Activated naive CD8-positive, alpha-beta T cell treated with anti-CD3 and anti-CD28 coated beads, Interleukin-2, amount 50 U/mL, for 24 hours (primary cell): ENCODE measurements at regions not wholly inside any gene's neighbourhood (a gene's known extent, or its start where the extent isn't known, plus 50 kb on each side); places are given as distances from the start of the nearest gene placed in this dataset.

Source experiments
- ATAC-seq: fragments of 150-1000 bp; cut with Tn5 transposase; one replicate; pipeline ENCODE4 v1.10.0; 2021
- DNase-seq: peaks from one replicate; pipeline ENCODE4 v3.0.0; 2021
- H3K27ac Mint-ChIP-seq: one replicate; pipeline ENCODE4 v1.8.0; 2021; ENCODE audit warnings: mild to moderate bottlenecking, mixed read lengths
- H3K27me3 Mint-ChIP-seq: one replicate; pipeline ENCODE4 v1.8.0; 2021; ENCODE audit warnings: mixed read lengths
- H3K36me3 Mint-ChIP-seq: one replicate; pipeline ENCODE4 v1.8.0; 2021; ENCODE audit warnings: low read depth, mixed read lengths
- H3K4me1 Mint-ChIP-seq: one replicate; pipeline ENCODE4 v1.8.0; 2021; ENCODE audit warnings: mixed read lengths
- H3K4me3 Mint-ChIP-seq: one replicate; pipeline ENCODE4 v1.8.0; 2021; ENCODE audit warnings: mild to moderate bottlenecking, moderate library complexity, mixed read lengths
- H3K9me3 Mint-ChIP-seq: one replicate; pipeline ENCODE4 v1.8.0; 2021; ENCODE audit warnings: mixed read lengths

DNA sequence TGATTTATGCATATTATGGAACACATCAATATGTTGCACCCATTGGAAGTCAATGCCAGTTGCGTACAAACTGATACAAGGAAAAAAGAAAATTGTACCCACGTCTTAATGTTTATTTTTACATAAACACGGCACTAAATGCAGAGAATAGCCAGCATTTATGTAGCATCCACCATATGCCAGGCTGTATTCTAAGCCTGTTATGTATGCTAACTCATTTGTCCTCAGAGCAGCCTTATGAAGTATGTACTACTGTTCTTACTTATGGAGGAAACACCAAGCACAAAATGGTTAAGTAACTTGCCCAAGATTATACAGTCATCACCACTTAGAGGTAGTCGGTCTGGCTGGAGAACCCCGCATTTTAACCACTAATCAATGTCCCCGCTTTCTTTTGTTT is 837.9 kb upstream of the RBFOX1 start:
- DNase-seq: no peak
- Mint-ChIP-seq H3K9me3 (no peaks in the 10 kb centered on the region), H3K4me3 (no peak overlapping the region), H3K36me3 (no peaks in the 10 kb centered on the region), H3K27me3 (no peaks in the 10 kb centered on the region), H3K4me1 (no peaks in the 10 kb centered on the region), H3K27ac (no peak overlapping the region)
- ATAC-seq: no peak

GRCh38 chr16:6493555-6493954 is 839.1 kb upstream of the RBFOX1 start:
- ATAC-seq (no peak), DNase-seq (no peak)
- Mint-ChIP-seq H3K9me3 (no peaks in the 10 kb centered on the region), H3K27me3 (no peaks in the 10 kb centered on the region), H3K27ac (no peak overlapping the region), H3K4me3 (no peak overlapping the region), H3K4me1 (no peaks in the 10 kb centered on the region), H3K36me3 (no peaks in the 10 kb centered on the region)

DNA sequence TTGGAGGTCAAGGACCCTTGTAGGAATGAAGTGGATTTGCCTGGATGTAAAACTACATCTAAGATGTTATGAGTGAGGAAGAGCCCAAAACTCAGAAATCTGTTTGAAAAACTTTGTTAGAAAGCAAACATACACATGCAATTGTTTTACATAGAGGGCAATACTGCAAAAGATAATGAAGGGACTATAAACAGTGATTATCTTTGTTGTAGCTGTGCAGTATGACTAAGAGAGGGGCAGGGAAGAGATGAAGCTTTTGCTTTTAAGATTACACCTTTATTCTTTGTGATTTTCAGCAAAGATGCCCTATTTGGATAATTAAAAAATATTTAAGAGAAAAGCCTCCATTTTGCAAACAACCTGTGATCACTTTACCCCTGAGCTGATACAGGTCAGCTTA is 839.9 kb upstream of the RBFOX1 start:
- no peak for DNase-seq
- Mint-ChIP-seq H3K9me3 (no peaks in the 10 kb centered on the region), H3K36me3 (no peaks in the 10 kb centered on the region), H3K27me3 (no peaks in the 10 kb centered on the region), H3K27ac (no peak overlapping the region), H3K4me3 (no peak overlapping the region), H3K4me1 (no peaks in the 10 kb centered on the region)
- no peak for ATAC-seq

GRCh38 chr16:6484935-6485334 is 847.7 kb upstream of the RBFOX1 start:
- H3K36me3 Mint-ChIP-seq: no peaks in the 10 kb centered on the region
- no peak overlapping the region for H3K27ac Mint-ChIP-seq
- no peak for DNase-seq
- peaks cover 16% of the 10 kb centered on the region for H3K27me3 Mint-ChIP-seq
- no peak for ATAC-seq
- no peak overlapping the region for H3K4me3 Mint-ChIP-seq
- H3K9me3 Mint-ChIP-seq: no peaks in the 10 kb centered on the region
- no peaks in the 10 kb centered on the region for H3K4me1 Mint-ChIP-seq

- H3K27me3 Mint-ChIP-seq: peaks cover 16% of the 10 kb centered on the region
These were observed 848.6 kb upstream of the RBFOX1 start for GRCh38 chr16:6484081-6484480.

GRCh38 chr16:6483469-6484033 is 849.1 kb upstream of the RBFOX1 start:
- no peaks in the 10 kb centered on the region for H3K4me1 Mint-ChIP-seq
- no peak overlapping the region for H3K27ac Mint-ChIP-seq
- DNase-seq (no peak), ATAC-seq (no peak)
- no peak overlapping the region for H3K4me3 Mint-ChIP-seq
- H3K27me3 Mint-ChIP-seq: peaks cover 16% of the 10 kb centered on the region
- no peaks in the 10 kb centered on the region for H3K36me3 Mint-ChIP-seq
- no peaks in the 10 kb centered on the region for H3K9me3 Mint-ChIP-seq

More at GRCh38 chr16:6484081-6484480, 848.6 kb upstream of the RBFOX1 start:
- no peak overlapping the region for H3K27ac Mint-ChIP-seq
- no peak for ATAC-seq
- H3K9me3 Mint-ChIP-seq: no peaks in the 10 kb centered on the region
- no peak for DNase-seq
- H3K4me3 Mint-ChIP-seq: no peak overlapping the region
- no peaks in the 10 kb centered on the region for H3K36me3 Mint-ChIP-seq
- H3K4me1 Mint-ChIP-seq: no peaks in the 10 kb centered on the region

GRCh38 chr16:6482696-6483468 is 849.8 kb upstream of the RBFOX1 start:
- Mint-ChIP-seq H3K27me3 (peaks cover 16% of the 10 kb centered on the region), H3K4me3 (no peak overlapping the region), H3K9me3 (no peaks in the 10 kb centered on the region), H3K27ac (no peak overlapping the region), H3K36me3 (no peaks in the 10 kb centered on the region), H3K4me1 (no peaks in the 10 kb centered on the region)
- DNase-seq (no peak), ATAC-seq (no peak)

DNA sequence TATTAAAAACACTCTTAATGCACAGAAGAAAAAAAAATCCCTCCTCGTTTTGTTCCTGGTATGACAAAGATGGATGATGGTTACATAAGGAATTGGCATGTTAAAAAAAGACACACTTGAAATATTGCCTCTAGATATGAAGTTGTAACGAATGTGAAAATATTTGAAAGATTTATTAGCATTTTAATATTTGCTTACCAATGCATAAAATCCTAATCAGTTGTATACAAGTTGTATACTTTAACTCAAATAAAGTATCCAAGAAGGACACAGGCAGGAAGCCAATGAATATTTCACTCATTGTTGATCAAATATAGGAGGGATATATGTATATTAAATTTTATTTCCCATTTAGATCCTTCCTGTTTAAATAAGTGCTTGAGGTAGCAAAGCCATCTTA is 850.8 kb upstream of the RBFOX1 start:
- Mint-ChIP-seq H3K9me3 (no peaks in the 10 kb centered on the region), H3K36me3 (no peaks in the 10 kb centered on the region), H3K4me3 (no peak overlapping the region), H3K27ac (no peak overlapping the region), H3K4me1 (no peaks in the 10 kb centered on the region), H3K27me3 (peaks cover 16% of the 10 kb centered on the region)
- DNase-seq (no peak), ATAC-seq (no peak)

DNA sequence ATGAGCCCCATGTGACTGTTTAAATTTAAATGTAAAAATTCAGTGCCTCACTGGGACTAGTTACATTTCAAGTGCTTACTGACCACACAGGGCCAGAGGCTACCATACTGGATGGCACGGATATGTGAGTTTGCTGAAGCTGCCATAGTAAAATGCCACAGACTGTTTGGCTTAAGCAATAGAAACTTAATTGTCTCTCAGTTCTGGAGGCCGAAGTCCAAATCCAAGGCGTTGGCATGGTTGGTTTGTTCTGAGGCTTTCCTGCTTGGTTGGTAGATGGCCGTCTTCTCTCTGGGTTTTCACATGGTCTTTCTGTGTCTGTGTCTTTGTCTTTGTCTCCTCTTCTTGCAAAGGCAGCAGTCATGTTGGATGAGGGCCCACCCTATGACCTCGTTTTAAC is 878.9 kb upstream of the RBFOX1 start:
- DNase-seq (no peak), ATAC-seq (no peak)
- Mint-ChIP-seq H3K4me3 (no peak overlapping the region), H3K27me3 (no peaks in the 10 kb centered on the region), H3K36me3 (no peaks in the 10 kb centered on the region), H3K27ac (no peak overlapping the region), H3K9me3 (peaks cover 30% of the 10 kb centered on the region), H3K4me1 (no peaks in the 10 kb centered on the region)

GRCh38 chr16:6447021-6447790 is 885.4 kb upstream of the RBFOX1 start:
- no peaks in the 10 kb centered on the region for H3K27me3 Mint-ChIP-seq
- peaks cover 27% of the 10 kb centered on the region for H3K9me3 Mint-ChIP-seq
- no peaks in the 10 kb centered on the region for H3K36me3 Mint-ChIP-seq
- no peak overlapping the region for H3K27ac Mint-ChIP-seq
- no peak overlapping the region for H3K4me3 Mint-ChIP-seq
- no peak for DNase-seq
- no peaks in the 10 kb centered on the region for H3K4me1 Mint-ChIP-seq
- no peak for ATAC-seq

- no peak overlapping the region for H3K27ac Mint-ChIP-seq
- H3K4me1 Mint-ChIP-seq: no peaks in the 10 kb centered on the region
- ATAC-seq (no peak), DNase-seq (no peak)
- no peak overlapping the region for H3K4me3 Mint-ChIP-seq
- H3K36me3 Mint-ChIP-seq: no peaks in the 10 kb centered on the region
- no peaks in the 10 kb centered on the region for H3K27me3 Mint-ChIP-seq
- H3K9me3 Mint-ChIP-seq: peaks cover 19% of the 10 kb centered on the region
These were observed 886.3 kb upstream of the RBFOX1 start for GRCh38 chr16:6446370-6446769.

GRCh38 chr16:6439129-6439528 is 893.5 kb upstream of the RBFOX1 start:
- Mint-ChIP-seq H3K9me3 (peaks cover 19% of the 10 kb centered on the region), H3K4me3 (no peak overlapping the region), H3K27ac (no peak overlapping the region), H3K4me1 (no peaks in the 10 kb centered on the region), H3K27me3 (peaks cover 2% of the 10 kb centered on the region), H3K36me3 (no peaks in the 10 kb centered on the region)
- DNase-seq: no peak
- no peak for ATAC-seq

- DNase-seq: no peak
- H3K4me3 Mint-ChIP-seq: no peak overlapping the region
- no peaks in the 10 kb centered on the region for H3K4me1 Mint-ChIP-seq
- no peaks in the 10 kb centered on the region for H3K27me3 Mint-ChIP-seq
- no peak for ATAC-seq
- H3K9me3 Mint-ChIP-seq: peaks cover 3% of the 10 kb centered on the region
- no peak overlapping the region for H3K27ac Mint-ChIP-seq
- H3K36me3 Mint-ChIP-seq: no peaks in the 10 kb centered on the region
These were observed 903.8 kb upstream of the RBFOX1 start for GRCh38 chr16:6428861-6429260.

DNA sequence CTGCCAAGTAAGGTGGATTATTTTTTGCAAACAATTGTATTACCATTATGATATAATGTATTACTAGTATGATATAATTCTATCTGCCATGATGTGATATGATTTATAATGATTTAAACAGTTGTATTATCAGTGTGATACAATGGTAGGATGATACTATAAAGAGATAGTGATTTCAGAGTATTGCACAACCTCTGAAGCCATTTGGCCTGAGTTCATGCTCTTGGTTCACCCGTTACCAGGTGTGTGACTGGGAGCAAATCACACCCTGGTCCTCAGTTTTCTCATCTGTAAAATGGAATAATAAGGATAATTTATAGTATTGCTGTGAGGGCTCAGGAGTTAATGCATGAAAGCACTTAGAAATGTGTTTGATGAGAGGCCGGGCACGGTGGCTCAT is 905.0 kb upstream of the RBFOX1 start:
- no peak for DNase-seq
- Mint-ChIP-seq H3K36me3 (no peaks in the 10 kb centered on the region), H3K4me3 (no peak overlapping the region), H3K9me3 (peaks cover 3% of the 10 kb centered on the region), H3K27ac (no peak overlapping the region), H3K27me3 (no peaks in the 10 kb centered on the region), H3K4me1 (no peaks in the 10 kb centered on the region)
- no peak for ATAC-seq

GRCh38 chr16:6407596-6407995 is 925.0 kb upstream of the RBFOX1 start:
- Mint-ChIP-seq H3K27ac (no peak overlapping the region), H3K4me1 (no peaks in the 10 kb centered on the region), H3K36me3 (no peaks in the 10 kb centered on the region), H3K27me3 (no peaks in the 10 kb centered on the region), H3K4me3 (no peak overlapping the region), H3K9me3 (peaks cover 7% of the 10 kb centered on the region)
- no peak for DNase-seq
- no peak for ATAC-seq
